HG02678 (cell line): ENCODE measurements at regions not wholly inside any gene's neighbourhood (a gene's known extent, or its start where the extent isn't known, plus 50 kb on each side); places are given as distances from the start of the nearest gene placed in this dataset.

Experiments used
- ATAC-seq: cut with Tn5 transposase; IDR thresholded peaks from one replicate; pipeline ENCODE4 v1.9.1; 2021; ENCODE audit warnings: mild to moderate bottlenecking, moderate library complexity; ENCODE audit not compliant: unreplicated experiment

DNA sequence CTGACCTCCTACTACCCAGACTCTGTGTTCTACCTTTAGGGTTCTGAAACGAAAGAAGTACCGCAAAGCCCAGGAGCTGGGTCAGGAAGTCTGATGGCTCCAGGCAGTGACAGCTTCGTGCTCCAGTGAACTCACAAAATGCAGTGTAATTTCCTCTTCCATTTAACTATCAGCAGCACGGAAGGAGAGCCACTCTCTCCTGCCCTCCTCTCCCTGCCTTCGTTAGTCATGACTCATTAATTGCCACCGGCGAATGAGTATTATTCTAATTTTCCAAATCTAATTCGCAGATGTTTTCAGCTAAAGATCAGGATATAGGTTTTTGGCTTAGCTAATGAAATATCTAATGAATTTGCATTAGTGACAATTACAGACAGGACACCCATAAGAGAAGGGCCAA is 1262.0 kb downstream of the TYW1 start:
- no peak for ATAC-seq

DNA sequence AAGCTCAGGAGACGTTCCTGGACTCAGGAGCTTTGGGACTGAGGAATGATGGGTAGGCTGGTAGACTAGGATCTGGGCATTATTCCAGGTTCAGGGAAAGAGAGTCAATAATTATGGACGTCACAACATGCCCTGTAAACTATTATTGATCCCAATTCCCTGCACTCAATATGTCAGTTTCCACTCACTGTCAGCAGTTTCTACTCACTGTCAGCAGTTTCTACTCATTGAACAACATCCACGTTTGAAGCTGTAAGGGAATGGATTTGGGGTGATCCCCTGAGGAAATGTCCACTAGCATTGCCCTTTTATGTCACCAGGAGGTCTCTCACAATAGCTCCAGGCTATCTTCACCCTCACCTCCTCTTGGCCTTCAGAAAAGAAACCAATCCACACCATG is 1268.6 kb downstream of the TYW1 start:
- ATAC-seq = no peak

DNA sequence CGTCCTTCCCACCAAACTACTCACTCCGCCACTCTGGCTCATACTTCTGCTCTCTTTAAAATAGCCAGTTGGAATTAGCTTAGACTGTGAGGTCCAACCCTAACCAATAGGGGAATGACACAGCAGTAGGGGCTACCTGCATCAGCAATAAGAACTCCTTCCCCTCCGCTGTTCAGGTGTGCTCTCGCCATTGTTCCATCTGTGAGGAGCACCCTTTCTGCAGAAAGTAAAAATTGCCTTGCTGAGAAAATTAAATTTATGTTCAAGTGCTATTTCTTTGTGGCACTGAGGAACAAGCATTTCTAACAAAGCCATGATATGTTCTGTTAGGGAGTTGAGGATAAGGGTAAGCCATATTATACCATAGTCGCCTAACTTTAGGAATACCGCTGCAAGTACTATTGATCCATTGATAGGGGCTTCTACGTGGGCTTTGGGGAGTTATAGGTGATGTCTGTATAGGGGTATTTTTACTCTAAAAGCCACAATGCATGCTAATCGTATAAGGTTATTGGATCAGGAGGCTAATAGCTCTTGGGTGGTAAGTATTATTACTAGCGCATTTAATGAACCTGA is 1269.5 kb downstream of the TYW1 start:
- no peak for ATAC-seq

DNA sequence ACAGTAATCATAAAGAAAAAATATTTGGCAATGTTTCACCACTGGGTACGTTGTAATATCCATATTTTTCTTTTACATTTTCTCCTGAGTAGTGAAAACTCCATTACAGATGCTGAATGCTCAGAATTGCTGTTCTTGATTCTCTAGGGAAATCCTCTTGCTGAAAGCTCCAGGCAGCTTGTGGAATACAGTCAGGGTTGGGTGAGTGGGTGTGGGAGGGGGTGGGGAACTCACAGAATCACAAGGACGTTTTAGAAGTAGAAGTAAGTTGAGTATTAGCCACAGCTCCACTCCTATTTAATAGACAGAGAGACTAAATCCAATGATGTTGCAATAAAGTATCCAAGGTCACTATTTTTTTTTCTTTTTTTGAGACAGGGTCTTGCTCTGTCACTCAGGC is 1270.9 kb downstream of the TYW1 start:
- no peak for ATAC-seq

DNA sequence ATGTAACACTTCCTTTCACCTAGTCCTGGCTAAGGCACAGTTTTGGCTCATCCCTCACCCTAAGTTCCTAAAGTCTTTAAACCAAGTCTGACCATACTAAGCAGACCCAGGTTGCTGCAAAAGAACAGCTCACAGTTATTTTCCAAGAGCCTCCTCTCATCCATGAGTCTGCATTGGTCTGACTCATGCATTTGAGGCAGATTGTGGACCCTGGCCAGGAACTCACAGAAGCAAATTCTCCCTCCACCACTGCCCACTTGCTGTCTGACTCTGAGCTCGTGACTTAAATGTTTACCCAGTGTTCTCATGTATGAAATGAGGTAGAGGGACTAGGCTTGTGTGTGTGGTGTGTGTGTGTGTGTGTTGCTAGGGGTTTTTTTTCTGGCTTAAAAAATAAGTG is 1272.8 kb downstream of the TYW1 start:
- no peak for ATAC-seq

DNA sequence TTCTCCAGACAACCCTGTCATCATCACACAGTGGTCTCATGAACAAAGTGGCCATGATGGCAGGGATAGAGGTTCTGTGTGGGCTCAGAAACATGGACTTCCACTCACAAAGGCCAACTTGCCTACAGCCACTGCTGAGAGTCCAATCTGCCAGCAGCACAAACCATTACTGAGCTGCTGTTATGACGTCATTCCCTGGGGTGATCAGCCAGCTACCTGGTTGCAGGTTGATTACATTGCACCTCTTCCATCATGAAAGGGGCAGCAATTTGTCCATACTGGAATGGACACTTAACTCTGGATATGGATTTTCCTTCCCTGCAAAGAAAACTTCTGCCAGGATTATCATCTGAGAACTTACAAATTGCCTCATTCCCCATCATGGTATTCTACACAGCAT is 1275.9 kb downstream of the TYW1 start:
- ATAC-seq = no peak

DNA sequence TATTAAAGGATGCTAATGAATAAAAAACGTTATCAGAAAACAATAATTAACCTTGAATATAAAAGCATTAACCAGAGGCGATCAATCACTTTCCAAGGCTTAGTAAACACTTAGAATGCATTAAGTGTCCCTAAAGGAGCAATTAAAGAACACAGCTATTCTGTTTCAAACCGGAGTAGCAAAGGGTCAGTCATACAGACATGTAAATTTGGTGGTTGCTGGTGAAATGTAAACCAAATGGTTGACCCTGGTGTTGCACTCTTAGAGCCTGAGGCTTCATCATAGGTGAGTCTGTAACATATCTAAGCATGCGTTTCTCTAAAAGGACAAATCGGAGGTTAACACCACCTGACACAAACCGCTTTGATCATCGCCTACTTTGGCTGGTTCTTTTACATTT is 1280.1 kb downstream of the TYW1 start:
- no peak for ATAC-seq

DNA sequence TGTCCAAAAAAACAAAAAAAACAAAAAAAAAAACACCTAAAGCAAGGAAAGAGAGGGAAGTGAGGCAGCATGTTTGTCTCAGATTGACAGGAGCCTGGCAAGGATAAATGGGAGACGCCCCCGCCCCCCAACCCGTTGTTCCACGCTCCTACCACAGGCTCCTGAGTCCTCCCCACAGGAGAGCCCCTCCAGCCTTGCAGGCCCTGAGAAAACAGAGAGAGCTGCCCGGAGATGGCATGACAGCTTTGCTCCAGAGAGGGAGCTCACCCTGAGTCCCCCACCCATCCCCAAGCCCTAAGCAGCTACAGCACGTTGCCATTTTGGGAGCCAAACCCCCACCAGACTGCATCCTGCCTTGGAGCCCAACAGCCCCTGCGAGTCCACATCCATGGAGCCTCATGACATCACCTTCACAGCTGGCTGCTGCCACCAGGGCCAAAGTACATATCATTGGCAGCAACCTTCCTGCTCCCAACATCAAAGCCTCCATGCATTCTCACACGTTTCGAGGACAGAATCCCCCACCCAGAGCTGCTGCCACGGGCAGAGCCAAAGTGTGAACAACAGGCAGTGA is 1283.3 kb downstream of the TYW1 start:
- no peak for ATAC-seq

DNA sequence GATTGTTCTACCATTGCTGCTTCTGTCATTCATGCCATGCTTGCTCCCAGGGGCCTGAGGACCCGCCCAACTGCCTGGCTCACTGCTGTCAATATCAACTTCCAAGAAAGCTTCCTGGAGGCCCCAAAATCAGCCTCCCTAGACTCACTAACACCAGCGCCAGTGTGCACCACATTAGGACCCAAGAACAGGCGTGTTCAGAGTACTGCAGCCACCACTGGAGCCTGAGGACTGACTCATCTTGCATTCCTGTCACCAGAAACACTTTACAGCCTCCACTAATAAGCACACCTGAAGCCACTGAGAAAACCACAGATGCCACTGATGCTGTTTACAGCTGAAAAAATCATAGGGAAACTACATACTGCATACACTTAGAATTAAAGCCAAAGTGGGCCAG is 1284.3 kb downstream of the TYW1 start:
- ATAC-seq = no peak

DNA sequence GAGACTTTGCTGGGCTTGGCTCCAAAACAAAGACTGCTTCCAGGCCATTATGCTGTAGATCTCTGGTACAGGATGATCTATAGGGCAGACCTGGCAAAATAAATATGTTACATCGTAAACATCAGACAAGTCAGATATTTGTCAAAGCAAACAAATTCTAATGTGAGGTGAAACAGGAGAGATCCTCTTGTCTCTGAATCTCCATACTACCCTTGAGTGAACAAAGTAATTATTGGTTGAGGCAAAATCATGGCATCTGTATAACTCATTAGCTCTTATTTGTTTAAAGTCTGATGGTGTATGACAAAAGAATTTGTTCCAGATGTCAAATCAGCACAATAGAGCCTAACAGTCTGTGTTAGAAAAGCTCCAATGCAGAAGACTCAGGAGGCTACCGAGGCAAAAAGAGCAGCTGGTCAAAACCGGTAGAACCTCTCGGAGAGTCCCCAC is 1291.5 kb downstream of the TYW1 start:
- no peak for ATAC-seq

DNA sequence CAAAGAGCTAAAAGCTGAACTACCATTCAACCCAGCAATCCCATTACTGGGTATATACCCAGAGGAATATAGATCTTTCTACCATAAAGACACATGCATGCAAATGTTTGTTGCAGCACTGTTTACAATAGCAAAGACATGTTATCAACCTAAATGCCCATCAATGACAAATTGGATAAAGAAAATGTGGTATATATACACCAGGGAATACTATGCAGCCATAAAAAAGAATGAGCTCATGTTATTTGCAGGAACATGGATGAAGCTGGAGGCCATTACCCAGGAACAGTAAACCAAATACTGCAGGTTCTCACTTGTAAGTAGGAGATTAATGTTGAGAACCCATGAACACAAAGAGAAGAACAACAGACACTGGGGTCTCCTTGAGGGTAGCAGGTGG is 1295.1 kb downstream of the TYW1 start:
- ATAC-seq = no peak

DNA sequence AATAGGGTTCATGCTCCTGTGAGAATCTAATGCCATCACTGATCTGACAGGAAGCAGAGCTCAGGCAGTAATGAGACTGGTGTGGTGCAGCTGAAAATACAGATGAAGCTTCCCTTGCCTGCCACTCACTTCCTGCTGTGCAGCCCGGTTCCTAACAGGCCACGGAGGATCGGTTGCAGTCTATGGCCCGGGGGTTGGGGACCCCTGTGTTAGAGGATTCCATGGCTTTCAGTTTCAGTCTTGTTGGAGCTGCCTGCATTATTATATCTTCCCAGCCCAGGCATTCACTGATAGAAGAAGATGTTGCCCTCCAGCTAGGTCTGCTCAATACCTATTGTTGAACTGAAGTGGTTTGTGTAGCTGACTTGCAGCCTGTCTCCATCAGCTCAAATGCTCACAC is 1298.8 kb downstream of the TYW1 start:
- ATAC-seq = no peak

DNA sequence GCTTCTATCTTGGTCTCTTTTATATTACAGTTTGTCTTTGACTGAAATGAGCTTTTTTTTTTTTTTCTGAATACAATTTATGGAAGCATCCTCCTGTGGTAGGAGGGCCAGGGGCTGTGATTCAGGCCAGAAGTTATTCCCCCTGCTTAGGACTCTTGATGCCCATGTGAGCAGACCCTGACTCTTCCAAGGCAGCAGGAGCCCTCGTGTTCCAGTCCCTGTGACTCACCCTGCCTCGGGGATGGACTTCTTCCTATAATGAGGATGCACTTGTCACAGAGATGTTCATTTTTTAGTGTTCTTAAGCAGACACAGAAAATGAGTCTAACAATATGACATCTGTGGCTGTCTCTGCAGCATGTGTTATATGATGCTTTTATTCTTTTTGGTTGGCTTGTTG is 1293.7 kb upstream of the AUTS2 start:
- no peak for ATAC-seq

DNA sequence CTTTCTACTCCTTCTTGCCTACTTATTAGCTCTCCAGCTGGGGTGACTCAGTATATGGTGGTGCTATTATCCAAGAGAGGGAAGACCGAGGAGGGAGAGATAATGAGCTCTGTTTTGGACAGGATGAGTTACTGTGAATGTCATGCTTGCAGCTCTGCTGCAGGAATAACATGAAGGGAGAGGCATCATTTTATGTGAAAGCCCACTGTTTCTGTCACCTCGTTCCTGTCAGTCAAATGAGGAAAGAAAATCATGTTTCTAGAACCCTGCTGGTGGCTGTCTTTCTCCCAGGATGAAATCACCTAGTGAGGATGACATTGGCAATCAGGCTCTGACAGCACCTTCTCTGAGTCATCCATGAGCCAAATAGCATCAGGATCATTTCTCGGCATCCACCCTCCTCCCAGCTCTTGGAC is 1291.6 kb upstream of the AUTS2 start:
- no peak for ATAC-seq

DNA sequence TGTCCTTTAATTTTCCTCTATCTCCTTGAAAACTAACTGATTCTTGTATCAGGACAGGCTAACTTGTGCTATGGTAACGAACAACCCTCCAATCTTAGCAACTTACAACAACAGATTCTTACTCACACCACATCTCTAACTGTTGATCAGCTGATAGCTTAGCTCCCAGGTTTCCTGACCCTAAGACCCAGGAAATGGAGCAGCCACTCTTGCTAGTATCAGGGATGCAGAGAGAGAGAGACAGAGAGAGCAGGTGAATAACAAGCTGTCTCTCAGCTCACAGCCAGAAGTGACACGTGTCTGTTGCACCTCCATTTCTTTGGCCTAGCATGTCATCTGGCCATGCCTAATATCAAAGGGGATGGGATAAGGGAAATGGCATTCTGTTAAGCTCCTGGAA is 1289.0 kb upstream of the AUTS2 start:
- ATAC-seq = no peak

DNA sequence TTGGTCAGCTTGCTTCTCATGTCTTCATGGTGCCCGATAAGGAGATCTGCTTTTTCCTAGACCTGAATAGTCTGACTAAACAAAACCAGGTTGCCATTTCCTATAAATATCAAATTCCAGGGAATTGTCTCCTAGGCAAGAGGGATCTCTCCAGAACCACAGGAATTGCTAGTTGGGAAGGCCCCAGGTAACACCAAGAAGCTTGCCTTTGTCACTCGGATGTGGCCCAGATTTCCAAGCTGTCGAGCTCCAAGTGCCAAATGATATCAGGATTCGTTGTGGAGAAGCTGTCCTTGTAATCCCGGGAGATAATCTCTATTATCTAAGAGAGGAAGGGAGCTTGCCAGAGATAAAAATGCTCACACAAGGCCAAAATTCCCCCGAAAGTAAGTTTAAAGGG is 1288.5 kb upstream of the AUTS2 start:
- ATAC-seq = no peak

DNA sequence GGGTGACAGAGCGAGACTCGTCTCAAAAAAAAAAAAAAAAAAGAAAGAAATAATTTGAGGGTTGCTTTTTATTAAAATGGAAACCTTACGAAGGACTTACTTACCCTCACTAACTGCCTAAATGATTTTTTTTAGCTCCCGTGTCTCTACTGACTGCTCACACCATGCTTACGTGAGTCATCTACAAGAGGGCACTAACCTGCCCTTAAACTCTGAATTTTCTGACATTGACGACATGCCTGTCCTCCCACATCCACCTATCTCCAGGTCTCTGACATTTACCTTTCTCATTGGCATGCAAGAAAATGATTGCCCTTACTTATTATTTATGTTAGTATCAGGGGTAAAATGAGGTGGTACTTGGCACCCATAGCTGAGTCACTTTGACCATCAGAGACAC is 1286.3 kb upstream of the AUTS2 start:
- ATAC-seq = no peak

DNA sequence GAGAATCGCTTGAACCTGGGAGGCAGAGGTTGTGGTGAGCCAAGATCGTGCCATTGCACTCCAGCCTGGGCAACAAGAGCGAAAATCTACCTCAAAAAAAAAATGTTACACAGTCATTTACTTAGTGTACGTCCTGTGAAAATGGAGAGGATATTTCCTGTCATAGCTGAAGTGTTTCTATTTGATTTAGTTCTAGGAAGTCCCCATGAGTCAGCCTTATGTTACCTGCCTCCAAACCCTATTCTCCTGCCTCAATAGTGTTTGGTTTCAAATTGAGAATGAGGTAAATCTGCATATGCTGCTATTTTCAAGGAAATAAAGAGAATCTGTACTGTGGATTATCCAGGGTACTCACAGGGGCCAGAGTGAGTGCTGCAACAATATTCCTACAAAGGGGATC is 1284.5 kb upstream of the AUTS2 start:
- ATAC-seq = no peak

DNA sequence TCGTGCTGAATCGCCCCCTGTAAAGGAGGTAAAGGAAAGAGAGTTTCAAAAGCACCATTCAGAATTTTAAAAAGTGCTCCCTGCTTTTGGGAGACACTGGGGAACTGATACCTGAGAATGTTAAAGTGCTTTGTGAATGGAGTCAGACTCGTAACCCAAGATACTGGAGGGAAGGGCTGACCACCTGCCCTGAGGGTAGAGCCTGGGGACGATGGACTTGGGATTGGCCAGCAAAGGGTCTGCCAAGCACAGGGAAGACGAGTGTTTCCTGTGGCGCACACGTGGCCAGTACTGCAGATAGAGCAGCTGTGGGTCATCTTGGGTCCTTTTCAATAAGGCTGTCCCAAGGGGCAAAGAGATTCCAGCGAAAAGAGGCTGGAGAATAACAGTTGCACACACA is 1284.1 kb upstream of the AUTS2 start:
- no peak for ATAC-seq

DNA sequence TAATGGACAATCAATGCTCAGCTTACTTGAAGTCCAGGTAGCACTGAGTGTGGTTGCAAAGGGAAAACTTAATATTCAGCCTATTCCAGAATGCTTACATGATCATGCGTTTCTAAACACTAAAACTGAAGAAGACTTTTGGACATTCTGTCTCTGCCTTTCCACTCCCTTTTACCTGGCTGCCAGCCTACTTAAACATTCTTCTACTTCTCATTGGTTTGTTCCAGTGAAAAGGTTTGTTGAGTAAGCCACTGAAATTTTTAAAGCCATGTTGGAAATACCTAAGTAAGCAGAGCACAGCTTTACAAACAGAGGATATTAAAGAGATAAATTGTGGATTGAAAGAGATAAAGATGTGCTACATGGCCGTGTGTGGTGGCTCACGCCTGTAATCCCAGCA is 1280.8 kb upstream of the AUTS2 start:
- ATAC-seq = no peak

DNA sequence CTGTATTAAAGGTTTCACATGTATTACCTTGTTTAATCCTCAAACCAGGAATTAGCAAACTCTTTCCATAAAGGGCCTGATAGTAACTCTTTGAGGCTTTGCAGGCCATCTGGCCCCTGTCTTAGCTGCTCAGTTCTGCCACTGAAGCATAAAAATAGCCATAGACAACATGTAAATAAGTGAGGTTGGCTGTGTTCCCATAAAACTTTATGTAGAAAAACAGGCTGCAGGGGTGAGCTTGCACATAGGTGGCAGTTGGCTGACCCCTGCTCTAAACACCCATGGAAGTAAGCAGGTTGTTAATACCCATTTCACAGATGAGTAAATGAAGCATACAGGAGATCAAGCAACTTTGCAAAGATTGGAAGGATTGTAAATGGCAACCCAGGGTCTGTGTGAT is 1279.2 kb upstream of the AUTS2 start:
- ATAC-seq = no peak

DNA sequence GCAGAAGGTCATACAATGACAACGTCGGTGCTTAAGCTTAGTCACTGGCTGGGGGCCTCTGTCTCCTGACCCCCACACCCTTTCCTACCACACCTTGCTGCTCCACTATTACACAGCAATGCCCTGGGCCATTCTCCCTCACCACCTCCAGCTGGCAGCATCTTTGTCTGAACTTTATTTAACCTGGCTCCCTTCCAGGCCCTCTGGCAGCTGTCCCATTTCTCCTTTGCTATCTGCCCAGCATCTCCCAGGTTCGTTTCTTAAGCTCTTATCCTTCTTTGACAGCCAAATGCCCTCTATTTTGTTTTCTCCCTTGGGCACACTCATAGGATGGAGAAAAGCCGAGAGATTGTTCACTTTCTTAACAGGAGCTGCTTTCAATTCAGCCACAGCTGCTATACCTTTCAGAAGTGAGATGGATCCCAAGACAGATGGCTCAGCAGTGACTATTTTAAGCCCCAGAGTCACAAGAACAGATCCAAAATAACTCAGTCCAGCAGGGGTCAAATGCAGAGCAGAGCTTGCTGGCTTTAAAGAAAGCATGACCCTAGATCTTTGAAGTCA is 1277.1 kb upstream of the AUTS2 start:
- ATAC-seq = no peak
